ENCODE measurements at regions not wholly inside any gene's neighbourhood (a gene's known extent, or its start where the extent isn't known, plus 50 kb on each side); places are given as distances from the start of the nearest gene placed in this dataset.
"Not testable (repeated sequence)": the region's sequence is repeated elsewhere in the genome, so short reads cannot be mapped to it uniquely, and the experiment has no call there.

- no peak for DNase-seq (ENCODE audit: low spot score in 2 of 2)
- Histone ChIP-seq H3K9me3 (no peaks in the 10 kb centered on the region), H3K27me3 (ENCODE audit: low read depth) (no peaks in the 10 kb centered on the region), H3K36me3 (replicated peaks) (no peaks in the 10 kb centered on the region), H3K4me3 (no peak overlapping the region), H3K4me1 (no peaks in the 10 kb centered on the region)
- in situ Hi-C loops (cut with MboI; ENCODE audit: low sequenced_read_pairs), result no loop called here
Observed at GRCh38 chr11:71153005-71153390, 99.4 kb downstream of the SHANK2 start.

DNA sequence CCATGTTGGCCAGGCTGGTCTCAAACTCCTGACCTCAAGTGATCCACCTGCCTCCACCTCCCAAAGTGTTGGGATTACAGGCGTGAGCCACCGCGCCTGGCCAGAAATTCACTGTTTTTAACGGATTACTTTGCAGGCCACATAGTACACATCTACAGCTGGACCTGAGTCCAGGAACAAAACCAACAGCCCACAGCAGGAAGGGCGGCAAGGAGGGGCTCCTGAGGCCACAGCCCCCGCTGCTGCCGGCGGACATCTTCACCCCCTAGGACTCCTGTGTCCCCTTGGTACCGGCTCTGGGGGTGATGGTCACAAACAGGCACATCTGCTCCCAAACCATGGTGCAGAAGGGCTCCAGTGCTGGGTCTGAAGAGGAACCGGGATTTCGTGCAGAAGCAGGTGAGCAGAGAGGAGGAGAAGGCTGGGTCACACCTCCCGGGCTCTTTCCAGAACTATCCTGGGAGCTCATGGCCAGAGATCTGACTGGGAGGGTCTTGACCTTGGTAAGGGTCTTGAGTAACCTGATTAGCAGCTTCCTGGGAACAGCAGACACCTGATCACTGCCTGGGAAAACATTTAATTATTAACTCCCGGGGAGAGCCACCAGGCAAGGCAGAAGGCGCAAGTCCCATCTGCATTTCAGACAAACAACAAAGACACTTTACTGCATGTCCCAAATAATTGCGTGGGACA lies 99.9 kb downstream of the SHANK2 start:
- H3K27me3 ChIP-seq (ENCODE audit: low read depth); H3K4me3 ChIP-seq; H3K4me1 ChIP-seq; in situ Hi-C loops (cut with MboI; ENCODE audit: low sequenced_read_pairs); DNase-seq (ENCODE audit: low spot score in 2 of 2); H3K36me3 ChIP-seq (replicated peaks); H3K9me3 ChIP-seq: not testable (repeated sequence)

DNA sequence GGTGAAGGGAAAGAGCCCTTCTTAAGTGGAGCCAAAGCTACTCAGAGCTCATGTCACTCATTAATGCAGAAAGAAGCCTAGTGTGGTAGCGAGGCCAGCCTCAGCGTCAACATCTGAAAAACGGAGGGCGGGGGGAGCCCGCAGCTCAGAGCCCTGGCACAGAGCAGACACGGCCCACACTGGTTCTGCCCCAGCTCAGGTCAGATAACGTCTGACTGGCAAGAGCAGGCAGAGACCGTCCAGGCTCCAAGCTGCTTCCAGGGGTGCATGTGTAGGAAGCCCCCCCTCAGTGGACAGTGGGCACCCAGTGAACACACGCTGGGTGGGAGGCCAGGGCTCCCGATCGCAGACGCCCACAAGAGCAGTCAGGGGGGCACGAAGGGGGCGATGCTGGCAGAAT lies 100.8 kb downstream of the SHANK2 start:
- Histone ChIP-seq H3K4me1 (no peaks in the 10 kb centered on the region), H3K4me3 (no peak overlapping the region), H3K9me3 (no peaks in the 10 kb centered on the region), H3K27me3 (ENCODE audit: low read depth) (no peaks in the 10 kb centered on the region), H3K36me3 (replicated peaks) (no peaks in the 10 kb centered on the region)
- DNase-seq (ENCODE audit: low spot score in 2 of 2), result no peak
- in situ Hi-C loops (cut with MboI; ENCODE audit: low sequenced_read_pairs), result no loop called here

GRCh38 chr11:71150859-71151258 lies 101.5 kb downstream of the SHANK2 start:
- Histone ChIP-seq H3K4me3 (no peak overlapping the region), H3K27me3 (ENCODE audit: low read depth) (no peaks in the 10 kb centered on the region), H3K4me1 (no peaks in the 10 kb centered on the region), H3K36me3 (replicated peaks) (no peaks in the 10 kb centered on the region), H3K9me3 (no peaks in the 10 kb centered on the region)
- in situ Hi-C loops (cut with MboI; ENCODE audit: low sequenced_read_pairs), result no loop called here
- no peak for DNase-seq (ENCODE audit: low spot score in 2 of 2)

GRCh38 chr11:71148716-71149115 lies 103.7 kb downstream of the SHANK2 start:
- Histone ChIP-seq H3K4me1 (no peaks in the 10 kb centered on the region), H3K27me3 (ENCODE audit: low read depth) (no peaks in the 10 kb centered on the region), H3K9me3 (no peaks in the 10 kb centered on the region)

GRCh38 chr11:71147331-71147730 lies 105.0 kb downstream of the SHANK2 start:
- H3K27me3 ChIP-seq (ENCODE audit: low read depth), result no peaks in the 10 kb centered on the region
- no peak for DNase-seq (ENCODE audit: low spot score in 2 of 2)
- no peaks in the 10 kb centered on the region for H3K4me1 ChIP-seq
- no peaks in the 10 kb centered on the region for H3K9me3 ChIP-seq
- H3K36me3 ChIP-seq (replicated peaks), result no peaks in the 10 kb centered on the region
- H3K4me3 ChIP-seq, result no peak overlapping the region
- in situ Hi-C loops (cut with MboI; ENCODE audit: low sequenced_read_pairs), result no loop called here

More at GRCh38 chr11:71148716-71149115, 103.7 kb downstream of the SHANK2 start:
- DNase-seq (ENCODE audit: low spot score in 2 of 2), result no peak
- in situ Hi-C loops (cut with MboI; ENCODE audit: low sequenced_read_pairs), result no loop called here
- H3K4me3 ChIP-seq, result no peak overlapping the region
- H3K36me3 ChIP-seq (replicated peaks), result no peaks in the 10 kb centered on the region

DNA sequence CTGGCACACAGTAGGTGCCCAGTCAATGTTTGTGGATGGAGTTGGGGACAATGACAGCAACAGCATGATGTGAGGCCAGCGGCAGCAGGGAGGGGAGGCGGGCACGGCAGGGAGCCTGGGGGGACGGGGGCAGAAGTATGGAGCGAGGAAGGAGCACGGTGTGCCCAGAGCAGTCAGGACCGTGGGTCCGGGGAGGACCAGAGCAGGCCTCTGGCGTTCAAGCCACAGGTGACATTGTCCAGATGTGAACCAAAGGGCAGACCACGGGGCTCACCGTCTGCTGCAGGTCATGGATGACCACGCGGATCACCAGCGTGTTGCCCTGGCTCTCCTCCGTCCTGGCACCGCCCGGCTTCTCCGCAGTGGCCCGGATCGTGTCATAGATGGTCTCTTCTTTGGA lies 105.5 kb downstream of the SHANK2 start:
- DNase-seq (ENCODE audit: low spot score in 2 of 2), result no peak
- Histone ChIP-seq H3K4me1 (no peaks in the 10 kb centered on the region), H3K36me3 (replicated peaks) (no peaks in the 10 kb centered on the region), H3K4me3 (no peak overlapping the region), H3K27me3 (ENCODE audit: low read depth) (no peaks in the 10 kb centered on the region), H3K9me3 (no peaks in the 10 kb centered on the region)
- in situ Hi-C loops (cut with MboI; ENCODE audit: low sequenced_read_pairs), result no loop called here

GRCh38 chr11:71145988-71146824 lies 106.2 kb downstream of the SHANK2 start:
- no peak for DNase-seq (ENCODE audit: low spot score in 2 of 2)
- in situ Hi-C loops (cut with MboI; ENCODE audit: low sequenced_read_pairs), result no loop called here
- no peaks in the 10 kb centered on the region for H3K27me3 ChIP-seq (ENCODE audit: low read depth)
- H3K36me3 ChIP-seq (replicated peaks), result no peaks in the 10 kb centered on the region
- H3K4me1 ChIP-seq, result no peaks in the 10 kb centered on the region
- no peaks in the 10 kb centered on the region for H3K9me3 ChIP-seq
- no peak overlapping the region for H3K4me3 ChIP-seq

GRCh38 chr11:71145368-71145767 lies 107.0 kb downstream of the SHANK2 start:
- in situ Hi-C loops (cut with MboI; ENCODE audit: low sequenced_read_pairs), result no loop called here
- Histone ChIP-seq H3K36me3 (replicated peaks) (no peaks in the 10 kb centered on the region), H3K4me3 (no peak overlapping the region), H3K4me1 (no peaks in the 10 kb centered on the region), H3K27me3 (ENCODE audit: low read depth) (no peaks in the 10 kb centered on the region), H3K9me3 (no peaks in the 10 kb centered on the region)
- DNase-seq (ENCODE audit: low spot score in 2 of 2), result no peak

- H3K4me3 ChIP-seq, result no peak overlapping the region
- no peak for DNase-seq (ENCODE audit: low spot score in 2 of 2)
- H3K36me3 ChIP-seq (replicated peaks), result no peaks in the 10 kb centered on the region
- in situ Hi-C loops (cut with MboI; ENCODE audit: low sequenced_read_pairs), result no loop called here
- no peaks in the 10 kb centered on the region for H3K27me3 ChIP-seq (ENCODE audit: low read depth)
- no peaks in the 10 kb centered on the region for H3K4me1 ChIP-seq
- no peaks in the 10 kb centered on the region for H3K9me3 ChIP-seq
Observed at GRCh38 chr11:71144736-71145135, 107.6 kb downstream of the SHANK2 start.

- no peaks in the 10 kb centered on the region for H3K36me3 ChIP-seq (replicated peaks)
- H3K4me3 ChIP-seq, result no peak overlapping the region
- no peaks in the 10 kb centered on the region for H3K27me3 ChIP-seq (ENCODE audit: low read depth)
- H3K4me1 ChIP-seq, result no peaks in the 10 kb centered on the region
- no peaks in the 10 kb centered on the region for H3K9me3 ChIP-seq
- in situ Hi-C loops (cut with MboI; ENCODE audit: low sequenced_read_pairs), result no loop called here
- DNase-seq (ENCODE audit: low spot score in 2 of 2), result no peak
Observed at GRCh38 chr11:71144010-71144409, 108.4 kb downstream of the SHANK2 start.

GRCh38 chr11:71140206-71140919 lies 112.0 kb downstream of the SHANK2 start:
- no peak for DNase-seq (ENCODE audit: low spot score in 2 of 2)
- in situ Hi-C loops (cut with MboI; ENCODE audit: low sequenced_read_pairs), result no loop called here

DNA sequence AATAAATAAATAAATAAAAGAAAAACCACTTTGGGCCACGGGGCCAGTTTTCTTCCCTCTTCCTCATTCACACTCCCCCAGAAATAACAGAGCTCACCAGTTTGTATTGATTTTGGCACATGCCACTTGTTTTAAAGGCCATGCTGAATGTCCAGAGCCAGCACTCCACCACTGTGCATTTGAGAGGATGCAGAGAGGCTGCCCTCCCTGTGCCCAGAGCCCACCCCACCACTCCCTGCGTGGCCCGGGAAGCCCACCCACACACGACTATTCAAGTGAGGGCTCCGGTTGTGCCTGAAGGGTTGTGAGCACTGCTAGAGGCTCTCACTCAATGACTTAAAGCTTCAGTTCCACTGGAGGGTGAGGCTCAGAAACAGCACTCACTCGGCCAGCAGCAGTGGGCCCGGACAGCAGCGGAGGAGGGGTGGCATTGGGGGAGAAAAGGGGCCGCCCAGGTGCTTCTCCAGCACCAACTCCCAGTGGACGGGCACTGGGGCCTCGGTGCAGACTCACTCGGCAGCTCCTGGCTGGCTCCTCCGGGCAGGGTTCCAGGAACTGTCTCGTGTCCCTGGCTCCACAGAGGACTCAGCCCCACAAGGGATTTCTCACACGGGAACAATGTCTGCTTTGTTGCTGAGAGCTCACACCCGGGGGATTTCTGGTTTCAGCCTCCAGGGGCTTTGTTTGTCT lies 112.7 kb downstream of the SHANK2 start:
- no peak for DNase-seq (ENCODE audit: low spot score in 2 of 2)
- Histone ChIP-seq H3K36me3 (replicated peaks) (no peaks in the 10 kb centered on the region), H3K9me3 (no peaks in the 10 kb centered on the region), H3K27me3 (ENCODE audit: low read depth) (no peaks in the 10 kb centered on the region), H3K4me1 (no peaks in the 10 kb centered on the region), H3K4me3 (no peak overlapping the region)
- in situ Hi-C loops (cut with MboI; ENCODE audit: low sequenced_read_pairs), result no loop called here

More at GRCh38 chr11:71140206-71140919, 112.0 kb downstream of the SHANK2 start:
- Histone ChIP-seq H3K36me3 (replicated peaks) (no peaks in the 10 kb centered on the region), H3K4me1 (no peaks in the 10 kb centered on the region), H3K9me3 (no peaks in the 10 kb centered on the region), H3K27me3 (ENCODE audit: low read depth) (no peaks in the 10 kb centered on the region), H3K4me3 (no peak overlapping the region)
